Cardiac muscle cell (in vitro differentiated cells and primary cell): ENCODE measurements at regions not wholly inside any gene's neighbourhood (a gene's known extent, or its start where the extent isn't known, plus 50 kb on each side); places are given as distances from the start of the nearest gene placed in this dataset.

Source experiments
- DNase-seq, 2 donors: peaks; one replicate each; pipeline versions ENCODE4 v3.0.0 to v3.0.0-alpha.2; 2010 to 2017; ENCODE audit warnings: low read depth in 1 of 2, low spot score in 1 of 2
- H3K27ac ChIP-seq: fragments of 200-600 bp; sonication (generic); 2 replicates; pipeline ENCODE4 v1.5.1; 2016
- H3K27me3 ChIP-seq: fragments of 200-600 bp; sonication (generic); 2 replicates; pipeline ENCODE4 v1.6.0; 2016; ENCODE audit warnings: control low read depth
- H3K36me3 ChIP-seq: fragments of 200-600 bp; sonication (generic); 2 replicates; pipeline ENCODE4 v1.5.1; 2016; ENCODE audit warnings: control low read depth
- H3K4me1 ChIP-seq: fragments of 200-600 bp; sonication (generic); 2 replicates; pipeline ENCODE4 v1.8.1; 2017; ENCODE audit warnings: low read depth, mild to moderate bottlenecking, mixed run types
- H3K4me3 ChIP-seq: fragments of 200-600 bp; sonication (generic); 2 replicates; pipeline ENCODE4 v1.5.1; 2016; ENCODE audit warnings: mild to moderate bottlenecking
- H3K9me3 ChIP-seq: fragments of 200-600 bp; sonication (generic); 2 replicates; pipeline ENCODE4 v1.5.1; 2017; ENCODE audit warnings: low read depth, mild to moderate bottlenecking, control low read depth
- TF ChIP-seq, protein P1 (sequence below): IDR thresholded peaks from 2 replicates; pipeline ENCODE4 v1.5.1; 2012; ENCODE audit warnings: low read depth, mild to moderate bottlenecking, low read length

DNA sequence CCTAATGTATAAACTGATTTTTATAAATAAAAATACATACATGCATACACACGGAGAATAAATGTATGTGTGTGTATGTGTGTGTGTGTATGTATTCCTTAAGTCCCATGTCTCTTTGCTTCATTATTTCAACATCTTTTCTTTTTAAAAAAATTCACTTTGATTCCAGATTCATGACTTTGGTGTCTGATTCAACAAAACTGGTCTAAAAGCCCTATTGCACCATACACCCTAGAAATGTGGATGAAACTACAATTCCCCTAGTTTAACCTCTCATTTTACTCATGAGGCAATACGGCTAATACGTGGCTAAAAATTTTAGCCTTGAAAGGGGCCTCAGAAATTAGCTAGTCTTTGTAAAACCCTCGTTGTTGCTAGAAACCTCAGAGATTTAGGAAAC, 228.1 kb downstream of the ADAMTS9 start:
- Histone ChIP-seq H3K27ac (no peak overlapping the region), H3K4me1 (peaks cover 5% of the 10 kb centered on the region), H3K4me3 (no peak overlapping the region), H3K9me3 (no peaks in the 10 kb centered on the region), H3K27me3 (no peaks in the 10 kb centered on the region), H3K36me3 (no peaks in the 10 kb centered on the region)
- DNase-seq: peak in 1 of 2 donors; percentile 66
- TF ChIP-seq, protein P1, sequence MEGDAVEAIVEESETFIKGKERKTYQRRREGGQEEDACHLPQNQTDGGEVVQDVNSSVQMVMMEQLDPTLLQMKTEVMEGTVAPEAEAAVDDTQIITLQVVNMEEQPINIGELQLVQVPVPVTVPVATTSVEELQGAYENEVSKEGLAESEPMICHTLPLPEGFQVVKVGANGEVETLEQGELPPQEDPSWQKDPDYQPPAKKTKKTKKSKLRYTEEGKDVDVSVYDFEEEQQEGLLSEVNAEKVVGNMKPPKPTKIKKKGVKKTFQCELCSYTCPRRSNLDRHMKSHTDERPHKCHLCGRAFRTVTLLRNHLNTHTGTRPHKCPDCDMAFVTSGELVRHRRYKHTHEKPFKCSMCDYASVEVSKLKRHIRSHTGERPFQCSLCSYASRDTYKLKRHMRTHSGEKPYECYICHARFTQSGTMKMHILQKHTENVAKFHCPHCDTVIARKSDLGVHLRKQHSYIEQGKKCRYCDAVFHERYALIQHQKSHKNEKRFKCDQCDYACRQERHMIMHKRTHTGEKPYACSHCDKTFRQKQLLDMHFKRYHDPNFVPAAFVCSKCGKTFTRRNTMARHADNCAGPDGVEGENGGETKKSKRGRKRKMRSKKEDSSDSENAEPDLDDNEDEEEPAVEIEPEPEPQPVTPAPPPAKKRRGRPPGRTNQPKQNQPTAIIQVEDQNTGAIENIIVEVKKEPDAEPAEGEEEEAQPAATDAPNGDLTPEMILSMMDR: no peak

DNA sequence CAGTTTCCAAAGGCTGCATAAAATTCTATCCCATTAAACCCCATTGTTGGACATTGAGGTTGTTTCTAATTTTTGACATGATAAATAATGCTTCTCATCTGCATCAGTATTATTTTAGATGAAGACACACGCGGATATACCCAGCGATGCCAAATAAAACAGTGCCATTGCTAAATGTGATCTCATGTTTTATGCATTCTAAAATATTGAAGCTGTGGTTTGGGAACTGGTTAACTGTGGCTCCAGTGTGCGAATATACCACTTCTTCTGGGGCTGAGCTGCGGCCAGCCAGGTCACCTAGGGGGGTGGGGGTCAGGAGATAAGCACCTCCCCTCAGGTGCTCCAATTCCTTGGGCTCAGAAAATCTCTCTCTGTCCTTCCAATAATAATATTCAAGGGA, 230.0 kb downstream of the ADAMTS9 start:
- Histone ChIP-seq H3K4me1 (peaks cover 5% of the 10 kb centered on the region), H3K36me3 (no peaks in the 10 kb centered on the region), H3K27ac (no peak overlapping the region), H3K27me3 (no peaks in the 10 kb centered on the region), H3K4me3 (no peak overlapping the region), H3K9me3 (no peaks in the 10 kb centered on the region)
- DNase-seq: no peak
- TF ChIP-seq, protein P1: no peak

DNA sequence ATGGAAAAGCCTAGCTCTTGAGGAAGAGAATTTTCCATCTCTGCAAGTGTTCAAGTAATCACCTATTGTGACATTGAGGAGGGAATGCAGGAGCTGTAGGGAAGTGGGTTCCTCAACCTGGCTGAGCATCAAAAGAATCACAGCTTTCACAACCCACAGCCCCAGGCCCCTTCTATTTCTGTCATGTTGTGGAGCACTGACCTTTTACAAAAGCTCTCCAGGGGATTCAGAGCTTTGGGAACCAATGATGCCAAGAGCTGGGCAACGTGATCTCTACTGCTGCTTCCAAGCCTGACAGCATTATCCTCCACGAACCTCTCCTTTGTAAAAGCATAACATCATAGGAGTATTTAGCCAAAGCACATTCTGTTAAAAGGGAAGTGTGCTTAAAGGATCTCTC, 231.1 kb downstream of the ADAMTS9 start:
- H3K4me3 ChIP-seq: no peak overlapping the region
- H3K9me3 ChIP-seq: no peaks in the 10 kb centered on the region
- no peaks in the 10 kb centered on the region for H3K27me3 ChIP-seq
- TF ChIP-seq, protein P1: no peak
- DNase-seq: no peak
- H3K36me3 ChIP-seq: no peaks in the 10 kb centered on the region
- H3K27ac ChIP-seq: no peak overlapping the region
- peaks cover 5% of the 10 kb centered on the region for H3K4me1 ChIP-seq

DNA sequence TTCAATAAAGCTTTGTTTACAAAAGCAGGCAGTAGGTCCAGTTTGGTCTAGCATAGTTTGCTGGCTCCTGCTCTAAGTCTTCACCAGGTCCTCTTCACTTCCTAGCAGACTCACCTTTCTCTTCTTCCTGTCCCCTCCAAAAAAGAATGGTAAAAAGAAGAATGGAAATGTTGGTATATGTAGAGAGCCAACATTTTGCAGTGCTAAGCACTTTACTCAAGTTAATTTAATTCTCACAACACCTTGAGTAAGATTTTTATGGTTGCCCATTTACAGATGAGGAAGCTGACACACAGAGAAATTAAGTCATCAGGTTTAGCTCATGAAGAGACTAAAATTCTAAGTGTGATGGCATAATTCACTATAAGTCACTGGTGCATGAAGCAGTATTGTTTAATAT, 230.1 kb upstream of the PRICKLE2 start:
- Histone ChIP-seq H3K4me3 (no peak overlapping the region), H3K27ac (no peak overlapping the region), H3K36me3 (no peaks in the 10 kb centered on the region), H3K4me1 (peaks cover 5% of the 10 kb centered on the region), H3K27me3 (no peaks in the 10 kb centered on the region), H3K9me3 (no peaks in the 10 kb centered on the region)
- DNase-seq: no peak
- TF ChIP-seq, protein P1: no peak

DNA sequence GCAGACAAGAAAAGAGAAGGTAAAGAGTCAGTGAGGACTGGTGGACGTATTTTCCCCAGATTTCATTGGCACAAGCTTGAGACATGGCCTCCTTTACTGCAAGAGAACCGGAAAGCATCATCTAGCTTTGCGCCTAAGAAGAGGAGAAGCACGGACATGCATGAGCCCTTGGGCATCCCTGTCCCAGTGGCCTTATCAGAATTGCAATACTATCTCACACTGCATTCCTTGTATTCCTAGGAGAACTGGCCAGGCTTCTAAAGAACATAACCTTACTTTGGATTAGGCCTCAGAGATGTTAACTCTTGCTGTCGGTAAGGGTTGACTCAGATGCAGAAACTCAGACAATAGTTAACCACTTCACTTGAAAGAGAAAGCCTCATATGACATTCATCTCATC, 229.5 kb upstream of the PRICKLE2 start:
- Histone ChIP-seq H3K9me3 (no peaks in the 10 kb centered on the region), H3K4me3 (no peak overlapping the region), H3K4me1 (peaks cover 5% of the 10 kb centered on the region), H3K36me3 (no peaks in the 10 kb centered on the region), H3K27ac (no peak overlapping the region), H3K27me3 (no peaks in the 10 kb centered on the region)
- no peak for DNase-seq
- TF ChIP-seq, protein P1: no peak

DNA sequence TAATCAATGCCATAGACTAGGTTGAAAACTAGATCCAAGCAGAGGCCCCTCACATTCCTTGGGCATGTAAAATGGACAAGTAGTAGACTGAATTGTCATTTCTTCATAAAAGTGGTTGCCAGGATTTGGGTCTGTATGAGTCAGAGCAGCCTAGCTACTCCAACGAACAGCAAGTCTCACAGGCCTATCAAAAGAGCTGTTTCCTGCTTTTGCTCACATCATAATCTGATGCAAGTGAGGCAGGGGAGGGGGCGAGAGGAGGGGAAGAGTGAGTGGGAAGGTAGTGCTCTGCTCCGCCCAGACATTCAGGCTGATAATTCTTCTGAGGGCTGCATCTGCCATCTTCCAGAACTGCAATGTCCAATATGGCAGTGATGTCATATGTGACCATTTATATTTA, 228.9 kb upstream of the PRICKLE2 start:
- H3K27ac ChIP-seq: no peak overlapping the region
- H3K4me3 ChIP-seq: no peak overlapping the region
- H3K27me3 ChIP-seq: no peaks in the 10 kb centered on the region
- TF ChIP-seq, protein P1: no peak
- no peaks in the 10 kb centered on the region for H3K36me3 ChIP-seq
- H3K4me1 ChIP-seq: peaks cover 5% of the 10 kb centered on the region
- no peaks in the 10 kb centered on the region for H3K9me3 ChIP-seq
- DNase-seq: peak in 1 of 2 donors; percentile 85
